ENCODE measurements at regions not wholly inside any gene's neighbourhood (a gene's known extent, or its start where the extent isn't known, plus 50 kb on each side); places are given as distances from the start of the nearest gene placed in this dataset.

DNA sequence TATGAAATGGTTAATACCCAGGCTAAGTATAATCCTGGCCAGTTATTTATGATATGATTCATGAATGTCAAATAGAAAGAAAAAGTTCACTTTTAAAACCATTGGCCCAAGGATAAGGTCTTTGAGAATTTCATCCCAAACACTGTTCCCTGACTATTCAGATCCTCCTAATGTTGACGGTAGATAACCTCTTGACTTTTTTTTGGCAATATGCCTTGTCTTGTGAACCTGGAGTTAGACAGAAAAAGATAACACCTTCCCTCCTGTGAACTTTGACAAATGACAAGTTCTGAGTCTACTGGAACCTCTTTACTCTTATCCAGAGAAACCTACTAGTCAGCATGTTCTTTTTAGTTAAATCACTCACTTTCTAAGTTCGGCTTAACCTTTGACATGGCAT, 166.8 kb upstream of the PREP start (continued):
- TF ChIP-seq, protein P1, sequence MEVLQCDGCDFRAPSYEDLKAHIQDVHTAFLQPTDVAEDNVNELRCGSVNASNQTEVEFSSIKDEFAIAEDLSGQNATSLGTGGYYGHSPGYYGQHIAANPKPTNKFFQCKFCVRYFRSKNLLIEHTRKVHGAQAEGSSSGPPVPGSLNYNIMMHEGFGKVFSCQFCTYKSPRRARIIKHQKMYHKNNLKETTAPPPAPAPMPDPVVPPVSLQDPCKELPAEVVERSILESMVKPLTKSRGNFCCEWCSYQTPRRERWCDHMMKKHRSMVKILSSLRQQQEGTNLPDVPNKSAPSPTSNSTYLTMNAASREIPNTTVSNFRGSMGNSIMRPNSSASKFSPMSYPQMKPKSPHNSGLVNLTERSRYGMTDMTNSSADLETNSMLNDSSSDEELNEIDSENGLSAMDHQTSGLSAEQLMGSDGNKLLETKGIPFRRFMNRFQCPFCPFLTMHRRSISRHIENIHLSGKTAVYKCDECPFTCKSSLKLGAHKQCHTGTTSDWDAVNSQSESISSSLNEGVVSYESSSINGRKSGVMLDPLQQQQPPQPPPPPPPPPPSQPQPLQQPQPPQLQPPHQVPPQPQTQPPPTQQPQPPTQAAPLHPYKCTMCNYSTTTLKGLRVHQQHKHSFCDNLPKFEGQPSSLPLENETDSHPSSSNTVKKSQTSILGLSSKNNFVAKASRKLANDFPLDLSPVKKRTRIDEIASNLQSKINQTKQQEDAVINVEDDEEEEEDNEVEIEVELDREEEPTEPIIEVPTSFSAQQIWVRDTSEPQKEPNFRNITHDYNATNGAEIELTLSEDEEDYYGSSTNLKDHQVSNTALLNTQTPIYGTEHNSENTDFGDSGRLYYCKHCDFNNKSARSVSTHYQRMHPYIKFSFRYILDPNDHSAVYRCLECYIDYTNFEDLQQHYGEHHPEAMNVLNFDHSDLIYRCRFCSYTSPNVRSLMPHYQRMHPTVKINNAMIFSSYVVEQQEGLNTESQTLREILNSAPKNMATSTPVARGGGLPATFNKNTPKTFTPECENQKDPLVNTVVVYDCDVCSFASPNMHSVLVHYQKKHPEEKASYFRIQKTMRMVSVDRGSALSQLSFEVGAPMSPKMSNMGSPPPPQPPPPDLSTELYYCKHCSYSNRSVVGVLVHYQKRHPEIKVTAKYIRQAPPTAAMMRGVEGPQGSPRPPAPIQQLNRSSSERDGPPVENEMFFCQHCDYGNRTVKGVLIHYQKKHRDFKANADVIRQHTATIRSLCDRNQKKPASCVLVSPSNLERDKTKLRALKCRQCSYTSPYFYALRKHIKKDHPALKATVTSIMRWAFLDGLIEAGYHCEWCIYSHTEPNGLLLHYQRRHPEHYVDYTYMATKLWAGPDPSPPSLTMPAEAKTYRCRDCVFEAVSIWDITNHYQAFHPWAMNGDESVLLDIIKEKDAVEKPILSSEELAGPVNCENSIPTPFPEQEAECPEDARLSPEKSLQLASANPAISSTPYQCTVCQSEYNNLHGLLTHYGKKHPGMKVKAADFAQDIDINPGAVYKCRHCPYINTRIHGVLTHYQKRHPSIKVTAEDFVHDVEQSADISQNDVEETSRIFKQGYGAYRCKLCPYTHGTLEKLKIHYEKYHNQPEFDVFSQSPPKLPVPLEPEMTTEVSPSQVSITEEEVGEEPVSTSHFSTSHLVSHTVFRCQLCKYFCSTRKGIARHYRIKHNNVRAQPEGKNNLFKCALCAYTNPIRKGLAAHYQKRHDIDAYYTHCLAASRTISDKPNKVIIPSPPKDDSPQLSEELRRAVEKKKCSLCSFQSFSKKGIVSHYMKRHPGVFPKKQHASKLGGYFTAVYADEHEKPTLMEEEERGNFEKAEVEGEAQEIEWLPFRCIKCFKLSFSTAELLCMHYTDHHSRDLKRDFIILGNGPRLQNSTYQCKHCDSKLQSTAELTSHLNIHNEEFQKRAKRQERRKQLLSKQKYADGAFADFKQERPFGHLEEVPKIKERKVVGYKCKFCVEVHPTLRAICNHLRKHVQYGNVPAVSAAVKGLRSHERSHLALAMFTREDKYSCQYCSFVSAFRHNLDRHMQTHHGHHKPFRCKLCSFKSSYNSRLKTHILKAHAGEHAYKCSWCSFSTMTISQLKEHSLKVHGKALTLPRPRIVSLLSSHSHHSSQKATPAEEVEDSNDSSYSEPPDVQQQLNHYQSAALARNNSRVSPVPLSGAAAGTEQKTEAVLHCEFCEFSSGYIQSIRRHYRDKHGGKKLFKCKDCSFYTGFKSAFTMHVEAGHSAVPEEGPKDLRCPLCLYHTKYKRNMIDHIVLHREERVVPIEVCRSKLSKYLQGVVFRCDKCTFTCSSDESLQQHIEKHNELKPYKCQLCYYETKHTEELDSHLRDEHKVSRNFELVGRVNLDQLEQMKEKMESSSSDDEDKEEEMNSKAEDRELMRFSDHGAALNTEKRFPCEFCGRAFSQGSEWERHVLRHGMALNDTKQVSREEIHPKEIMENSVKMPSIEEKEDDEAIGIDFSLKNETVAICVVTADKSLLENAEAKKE (CRISPR knock-in tag; IDR thresholded peaks at IDR 0.05) = no peak
- TF ChIP-seq STAT1 (IDR thresholded peaks at IDR 0.05; ENCODE audit: unreplicated experiment) (no peak), ZNF114 (CRISPR knock-in tag; IDR thresholded peaks at IDR 0.05) (no peak)
- TF ChIP-seq, protein P2, sequence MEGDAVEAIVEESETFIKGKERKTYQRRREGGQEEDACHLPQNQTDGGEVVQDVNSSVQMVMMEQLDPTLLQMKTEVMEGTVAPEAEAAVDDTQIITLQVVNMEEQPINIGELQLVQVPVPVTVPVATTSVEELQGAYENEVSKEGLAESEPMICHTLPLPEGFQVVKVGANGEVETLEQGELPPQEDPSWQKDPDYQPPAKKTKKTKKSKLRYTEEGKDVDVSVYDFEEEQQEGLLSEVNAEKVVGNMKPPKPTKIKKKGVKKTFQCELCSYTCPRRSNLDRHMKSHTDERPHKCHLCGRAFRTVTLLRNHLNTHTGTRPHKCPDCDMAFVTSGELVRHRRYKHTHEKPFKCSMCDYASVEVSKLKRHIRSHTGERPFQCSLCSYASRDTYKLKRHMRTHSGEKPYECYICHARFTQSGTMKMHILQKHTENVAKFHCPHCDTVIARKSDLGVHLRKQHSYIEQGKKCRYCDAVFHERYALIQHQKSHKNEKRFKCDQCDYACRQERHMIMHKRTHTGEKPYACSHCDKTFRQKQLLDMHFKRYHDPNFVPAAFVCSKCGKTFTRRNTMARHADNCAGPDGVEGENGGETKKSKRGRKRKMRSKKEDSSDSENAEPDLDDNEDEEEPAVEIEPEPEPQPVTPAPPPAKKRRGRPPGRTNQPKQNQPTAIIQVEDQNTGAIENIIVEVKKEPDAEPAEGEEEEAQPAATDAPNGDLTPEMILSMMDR (conservative IDR thresholded peaks at IDR 0.05; ENCODE audit: low read depth in 2 of 2) = no peak

DNA sequence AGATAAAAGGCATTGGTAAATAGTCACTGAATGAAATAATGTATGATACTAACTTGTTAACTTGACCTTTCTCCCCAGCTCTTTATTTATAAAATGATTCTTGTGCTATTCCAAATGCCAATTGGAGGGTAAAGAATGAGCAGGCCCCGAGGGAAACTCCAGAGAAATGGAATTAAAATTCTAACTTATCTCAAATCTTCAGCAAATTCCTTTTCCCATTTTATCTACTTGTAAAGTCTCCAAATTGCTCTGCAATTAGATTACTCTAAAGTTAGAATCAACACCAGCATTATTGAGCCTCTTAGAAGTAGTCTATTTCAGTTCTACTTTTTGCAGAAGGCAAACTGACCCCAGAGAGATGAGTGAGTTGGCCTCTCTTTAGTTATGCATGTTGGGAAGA, 165.9 kb upstream of the PREP start:
- Histone ChIP-seq H3K4me1 (ENCODE audit: insufficient read depth) (peaks cover 4% of the 10 kb centered on the region; the same call in 1 of the 2 replicates), H3K79me2 (replicated peaks; ENCODE audit: insufficient read depth) (no peaks in the 10 kb centered on the region), H3K4me3 (no peak overlapping the region), H3K9me2 (ENCODE audit: insufficient read depth) (no peaks in the 10 kb centered on the region), H3K4me2 (no peak overlapping the region), H3K36me3 (ENCODE audit: insufficient read depth) (no peaks in the 10 kb centered on the region), H3K27ac (ENCODE audit: low read depth) (no peak overlapping the region), H4K20me1 (replicated peaks; ENCODE audit: insufficient read depth) (no peaks in the 10 kb centered on the region), H3F3A (replicated peaks; ENCODE audit: low read depth) (no peaks in the 10 kb centered on the region), H2AFZ (no peak overlapping the region), H3K27me3 (ENCODE audit: insufficient read depth) (no peaks in the 10 kb centered on the region)
- H3K9me3 Mint-ChIP-seq = no peaks in the 10 kb centered on the region
- ATAC-seq (no peak), DNase-seq (ENCODE audit: low spot score) (no peak)
- H3K36me3 Mint-ChIP-seq (ENCODE audit: low read depth) = no peaks in the 10 kb centered on the region
- peaks cover 2% of the 10 kb centered on the region for H3K27me3 Mint-ChIP-seq (ENCODE audit: insufficient read depth, low read depth, poor library complexity)
- H3K27ac Mint-ChIP-seq = no peak overlapping the region
- no peak overlapping the region for H3K4me3 Mint-ChIP-seq
- peaks cover 9% of the 10 kb centered on the region for H3K4me1 Mint-ChIP-seq
- TF ChIP-seq POLR2AphosphoS5 (IDR thresholded peaks at IDR 0.05; ENCODE audit: low read depth) (no peak), NANOG (IDR thresholded peaks at IDR 0.05; ENCODE audit: borderline replicate concordance) (no peak)
- TF ChIP-seq, protein P2 (conservative IDR thresholded peaks at IDR 0.05; ENCODE audit: low read depth in 2 of 2) = no peak
